IMR-90 (cell line): ENCODE measurements at regions not wholly inside any gene's neighbourhood (a gene's known extent, or its start where the extent isn't known, plus 50 kb on each side); places are given as distances from the start of the nearest gene placed in this dataset.

Source experiments
- ATAC-seq: fragments of 200-7000 bp; cut with Tn5 transposase; 2 replicates; pipeline ENCODE4 v1.9.1; 2020; ENCODE audit warnings: low read depth, mild to moderate bottlenecking, moderate library complexity
- BruUV-seq: library from RNA; stranded (reverse); fragments of 400-500 nt; replicated peaks from 2 replicates; lab custom pipeline; 2021; lab: Mats Ljungman, UMichigan
- CTCF ChIA-PET: fragments of 300-600 bp; formaldehyde crosslinking; extraction: SDS; loops from one replicate; lab custom pipeline; 2021; ENCODE audit warnings: antibody characterized with exemption; lab: Yijun Ruan, JAX
- POLR2A ChIA-PET: fragments of 300-600 bp; sonication (Branson Sonifier 250); formaldehyde crosslinking; loops from one replicate; lab custom pipeline; 2022; ENCODE audit warnings: antibody characterized with exemption; ENCODE audit not compliant: unreplicated experiment; lab: Charles Lee
- DNase-seq: peaks from one replicate; pipeline ENCODE4 v3.0.0; 2013
- H2AFZ ChIP-seq: replicated peaks from 2 replicates; pipeline ENCODE3; 2013; ENCODE audit warnings: low read length, mild to moderate bottlenecking; ENCODE audit not compliant: poor library complexity
- H2AK5ac ChIP-seq: 2 replicates; pipeline ENCODE4 v1.6.1; 2013; ENCODE audit warnings: low read depth, low read length, inconsistent platforms
- H2AK9ac ChIP-seq: replicated peaks from 2 replicates; pipeline ENCODE3; 2013; ENCODE audit warnings: mild to moderate bottlenecking, low read depth, low read length, moderate library complexity; ENCODE audit not compliant: poor library complexity
- H2BK120ac ChIP-seq: 2 replicates; pipeline ENCODE4 v1.6.1; 2013; ENCODE audit warnings: low read depth, low read length, inconsistent platforms
- H2BK15ac ChIP-seq: 3 replicates; pipeline ENCODE4 v1.6.1; 2013; ENCODE audit warnings: low read depth, low read length, inconsistent platforms
- H2BK20ac ChIP-seq: 2 replicates; pipeline ENCODE4 v1.6.1; 2013; ENCODE audit warnings: low read depth, mild to moderate bottlenecking, inconsistent platforms, low read length, moderate library complexity
- H2BK5ac ChIP-seq: 2 replicates; pipeline ENCODE4 v1.6.1; 2013; ENCODE audit warnings: mild to moderate bottlenecking, low read depth, low read length, inconsistent platforms; ENCODE audit not compliant: poor library complexity, severe bottlenecking
- H3K14ac ChIP-seq: replicated peaks from 2 replicates; pipeline ENCODE4 v1.6.1; 2013; ENCODE audit warnings: low read depth, low read length, inconsistent platforms
- H3K18ac ChIP-seq: 2 replicates; pipeline ENCODE4 v1.6.1; 2013; ENCODE audit warnings: low read depth, low read length, control low read depth
- H3K23ac ChIP-seq: 2 replicates; pipeline ENCODE4 v1.6.1; 2013; ENCODE audit warnings: low read depth, low read length, inconsistent platforms
- H3K27ac ChIP-seq: 2 replicates; pipeline ENCODE4 v1.5.1; 2013; ENCODE audit warnings: mild to moderate bottlenecking, control low read depth, low read length; ENCODE audit not compliant: insufficient read depth
- H3K27me3 ChIP-seq: 2 replicates; pipeline ENCODE4 v1.6.1; 2013; ENCODE audit warnings: low read length; ENCODE audit not compliant: control insufficient read depth, insufficient read depth
- H3K36me3 ChIP-seq: 2 replicates; pipeline ENCODE4 v1.6.1; 2013; ENCODE audit warnings: low read length, mixed read lengths; ENCODE audit not compliant: control insufficient read depth, insufficient read depth
- H3K4ac ChIP-seq: 2 replicates; pipeline ENCODE4 v1.6.1; 2013; ENCODE audit warnings: low read depth, low read length, inconsistent platforms
- H3K4me1 ChIP-seq: 2 replicates; pipeline ENCODE4 v1.6.1; 2013; ENCODE audit warnings: low read length, mixed read lengths; ENCODE audit not compliant: control insufficient read depth, insufficient read depth
- H3K4me2 ChIP-seq: 2 replicates; pipeline ENCODE4 v1.6.1; 2013; ENCODE audit warnings: low read depth, mild to moderate bottlenecking, control low read depth, low read length, moderate library complexity
- H3K4me3 ChIP-seq: 2 replicates; pipeline ENCODE4 v1.5.1; 2013; ENCODE audit warnings: low read depth, mild to moderate bottlenecking, control low read depth, low read length, moderate library complexity; ENCODE audit not compliant: insufficient read depth
- H3K56ac ChIP-seq: 2 replicates; pipeline ENCODE4 v1.6.1; 2013; ENCODE audit warnings: low read length, inconsistent platforms; ENCODE audit not compliant: insufficient read depth; ENCODE audit errors: extremely low read depth
- H3K79me1 ChIP-seq, 2 experiments: 2 replicates each; pipeline ENCODE4 v1.6.1; 2013; ENCODE audit warnings: low read length in 2 of 2, inconsistent platforms in 1 of 2, low read depth in 1 of 2
- H3K9ac ChIP-seq: 2 replicates; pipeline ENCODE4 v1.6.1; 2013; ENCODE audit warnings: low read depth, low read length, control low read depth
- H3K9me1 ChIP-seq: 2 replicates; pipeline ENCODE4 v1.6.1; 2013; ENCODE audit warnings: low read length, inconsistent platforms; ENCODE audit not compliant: insufficient read depth
- H3K9me3 ChIP-seq: 2 replicates; pipeline ENCODE4 v1.6.1; 2013; ENCODE audit warnings: low read length; ENCODE audit not compliant: control insufficient read depth, insufficient read depth
- H4K20me1 ChIP-seq: 2 replicates; pipeline ENCODE4 v1.6.1; 2013; ENCODE audit warnings: low read length, inconsistent platforms; ENCODE audit not compliant: insufficient read depth
- H4K5ac ChIP-seq: 2 replicates; pipeline ENCODE4 v1.6.1; 2013; ENCODE audit warnings: mild to moderate bottlenecking, low read depth, low read length, control low read depth
- H4K8ac ChIP-seq, 2 experiments: 2 replicates each; pipeline ENCODE4 v1.6.1; 2013; ENCODE audit warnings: low read depth in 2 of 2, low read length in 2 of 2, control low read depth in 1 of 2, inconsistent platforms in 1 of 2
- H4K91ac ChIP-seq: 2 replicates; pipeline ENCODE4 v1.6.1; 2013; ENCODE audit warnings: low read depth, low read length, inconsistent platforms; ENCODE audit not compliant: insufficient read depth
- BHLHE40 ChIP-seq: fragments of 150-350 bp; IDR thresholded peaks from 2 replicates; pipeline ENCODE4 v1.6.1; 2016; ENCODE audit warnings: mild to moderate bottlenecking, low read depth, low read length
- CEBPB ChIP-seq: IDR thresholded peaks from 2 replicates; pipeline ENCODE4 v1.6.1; 2012; ENCODE audit warnings: low read depth, low read length, improper control_type of control experiment
- MAFK ChIP-seq: IDR thresholded peaks from 2 replicates; pipeline ENCODE4 v1.6.1; 2012; ENCODE audit warnings: low read depth, low read length, improper control_type of control experiment
- MAZ ChIP-seq: IDR thresholded peaks from 2 replicates; pipeline ENCODE4 v1.6.1; 2012; ENCODE audit warnings: low read depth, mild to moderate bottlenecking, low read length, improper control_type of control experiment, moderate library complexity, borderline replicate concordance
- MXI1 ChIP-seq: IDR thresholded peaks from 2 replicates; pipeline ENCODE4 v1.6.1; 2012; ENCODE audit warnings: low read depth, mild to moderate bottlenecking, low read length, moderate library complexity, borderline replicate concordance
- POLR2A ChIP-seq: IDR thresholded peaks from 2 replicates; pipeline ENCODE4 v1.6.1; 2012; ENCODE audit warnings: mild to moderate bottlenecking, low read depth, low read length
- RFX5 ChIP-seq: IDR thresholded peaks from 2 replicates; pipeline ENCODE4 v1.8.0; 2012; ENCODE audit warnings: low read depth, mild to moderate bottlenecking, low read length, moderate library complexity
- WGBS, 2 experiments: methylation state at CpG; one replicate each; pipeline versions ENCODE4 v1.1.5 to v1.1.7; 2013; ENCODE audit warnings: missing lambda C conversion rate in 2 of 2; ENCODE audit not compliant: insufficient read length in 1 of 2; ENCODE audit errors: extremely low coverage in 2 of 2; 5-methylcytosine and 5-hydroxymethylcytosine counted together
- dilution Hi-C: fragments of 300-500 bp; cut with HindIII; formaldehyde crosslinking; loops from one replicate; pipeline ENCODE4 v1.14.3; 2018; ENCODE audit warnings: low sequenced_read_pairs; ENCODE audit not compliant: unreplicated experiment
- in situ Hi-C: fragments of 300-500 bp; cut with MboI; formaldehyde crosslinking; loops from 3 replicates; pipeline ENCODE4 v1.14.3; 2019; ENCODE audit warnings: low sequenced_read_pairs, inconsistent platforms, mixed read lengths
- intact Hi-C: fragments of 100-400 bp; cut with micrococcal nuclease; formaldehyde crosslinking; loops from 2 replicates; pipeline ENCODE4 v1.10.0; 2022
- TF ChIP-seq, protein P1 (sequence below): conservative IDR thresholded peaks from 2 replicates; pipeline ENCODE4 v1.5.1; 2012; ENCODE audit warnings: mild to moderate bottlenecking, low read depth, low read length, improper control_type of control experiment
- TF ChIP-seq, protein P2 (sequence below): fragments of 150-350 bp; IDR thresholded peaks from 2 replicates; pipeline ENCODE4 v1.6.1; 2016; ENCODE audit warnings: low read depth, mild to moderate bottlenecking, low read length, moderate library complexity, borderline replicate concordance
- TF ChIP-seq, protein P3 (sequence below): fragments of 150-350 bp; IDR thresholded peaks from 2 replicates; pipeline ENCODE4 v1.6.1; 2017; ENCODE audit warnings: mild to moderate bottlenecking, antibody characterized with exemption, low read length, low read depth

DNA sequence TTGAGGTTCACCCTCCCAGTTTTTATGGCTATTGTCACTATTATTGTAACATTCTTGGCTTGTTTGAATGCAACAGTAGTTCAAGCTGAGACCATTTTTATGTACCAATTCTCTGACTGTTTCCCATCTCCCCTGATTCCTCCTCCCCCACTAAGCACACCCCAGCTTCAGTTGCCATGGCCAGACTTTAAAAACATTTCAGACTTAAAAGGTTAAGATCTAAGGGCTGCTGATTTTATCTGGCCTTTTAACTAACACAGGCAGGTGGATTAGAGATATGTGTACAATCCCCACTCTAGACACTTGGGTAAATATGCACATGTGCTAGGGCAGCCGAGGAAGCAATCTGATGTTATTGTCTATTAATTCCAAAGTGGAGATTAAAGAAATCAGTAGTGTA is 386.3 kb upstream of the NR2F2 start:
- H4K8ac ChIP-seq = no peak overlapping the region
- POLR2A ChIA-PET = no interaction called here
- no peak overlapping the region for H4K91ac ChIP-seq
- no peak overlapping the region for H3K4me3 ChIP-seq
- WGBS, 2 experiments = no CpG with 5 or more reads among the region's 1 CpG
- H3K36me3 ChIP-seq = no peaks in the 10 kb centered on the region
- no peak overlapping the region for H2BK15ac ChIP-seq
- no peak overlapping the region for H3K18ac ChIP-seq
- TF ChIP-seq MXI1 = no peak
- TF ChIP-seq, protein P1, sequence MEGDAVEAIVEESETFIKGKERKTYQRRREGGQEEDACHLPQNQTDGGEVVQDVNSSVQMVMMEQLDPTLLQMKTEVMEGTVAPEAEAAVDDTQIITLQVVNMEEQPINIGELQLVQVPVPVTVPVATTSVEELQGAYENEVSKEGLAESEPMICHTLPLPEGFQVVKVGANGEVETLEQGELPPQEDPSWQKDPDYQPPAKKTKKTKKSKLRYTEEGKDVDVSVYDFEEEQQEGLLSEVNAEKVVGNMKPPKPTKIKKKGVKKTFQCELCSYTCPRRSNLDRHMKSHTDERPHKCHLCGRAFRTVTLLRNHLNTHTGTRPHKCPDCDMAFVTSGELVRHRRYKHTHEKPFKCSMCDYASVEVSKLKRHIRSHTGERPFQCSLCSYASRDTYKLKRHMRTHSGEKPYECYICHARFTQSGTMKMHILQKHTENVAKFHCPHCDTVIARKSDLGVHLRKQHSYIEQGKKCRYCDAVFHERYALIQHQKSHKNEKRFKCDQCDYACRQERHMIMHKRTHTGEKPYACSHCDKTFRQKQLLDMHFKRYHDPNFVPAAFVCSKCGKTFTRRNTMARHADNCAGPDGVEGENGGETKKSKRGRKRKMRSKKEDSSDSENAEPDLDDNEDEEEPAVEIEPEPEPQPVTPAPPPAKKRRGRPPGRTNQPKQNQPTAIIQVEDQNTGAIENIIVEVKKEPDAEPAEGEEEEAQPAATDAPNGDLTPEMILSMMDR = no peak
- TF ChIP-seq MAZ = no peak
- TF ChIP-seq CEBPB = no peak
- TF ChIP-seq RFX5 = no peak
- TF ChIP-seq, protein P2, sequence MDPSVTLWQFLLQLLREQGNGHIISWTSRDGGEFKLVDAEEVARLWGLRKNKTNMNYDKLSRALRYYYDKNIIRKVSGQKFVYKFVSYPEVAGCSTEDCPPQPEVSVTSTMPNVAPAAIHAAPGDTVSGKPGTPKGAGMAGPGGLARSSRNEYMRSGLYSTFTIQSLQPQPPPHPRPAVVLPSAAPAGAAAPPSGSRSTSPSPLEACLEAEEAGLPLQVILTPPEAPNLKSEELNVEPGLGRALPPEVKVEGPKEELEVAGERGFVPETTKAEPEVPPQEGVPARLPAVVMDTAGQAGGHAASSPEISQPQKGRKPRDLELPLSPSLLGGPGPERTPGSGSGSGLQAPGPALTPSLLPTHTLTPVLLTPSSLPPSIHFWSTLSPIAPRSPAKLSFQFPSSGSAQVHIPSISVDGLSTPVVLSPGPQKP = no peak
- no peak for TF ChIP-seq POLR2A
- TF ChIP-seq, protein P3, sequence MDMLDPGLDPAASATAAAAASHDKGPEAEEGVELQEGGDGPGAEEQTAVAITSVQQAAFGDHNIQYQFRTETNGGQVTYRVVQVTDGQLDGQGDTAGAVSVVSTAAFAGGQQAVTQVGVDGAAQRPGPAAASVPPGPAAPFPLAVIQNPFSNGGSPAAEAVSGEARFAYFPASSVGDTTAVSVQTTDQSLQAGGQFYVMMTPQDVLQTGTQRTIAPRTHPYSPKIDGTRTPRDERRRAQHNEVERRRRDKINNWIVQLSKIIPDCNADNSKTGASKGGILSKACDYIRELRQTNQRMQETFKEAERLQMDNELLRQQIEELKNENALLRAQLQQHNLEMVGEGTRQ = no peak
- TF ChIP-seq MAFK = no peak
- no peak for TF ChIP-seq BHLHE40
- CTCF ChIA-PET = no interaction called here
- no TSS peak for BruUV-seq
- H3K9me1 ChIP-seq = no peaks in the 10 kb centered on the region
- no peak overlapping the region for H2AK5ac ChIP-seq
- in situ Hi-C loops = no loop called here
- no peaks in the 10 kb centered on the region for H3K27me3 ChIP-seq
- H2BK120ac ChIP-seq = no peak overlapping the region
- 0 out of 2 replicates have a peak, but pooled peaks cover 2% of the 10 kb centered on the region for H3K9me3 ChIP-seq
- H3K4me1 ChIP-seq = no peaks in the 10 kb centered on the region
- H3K79me1 ChIP-seq = no peaks in the 10 kb centered on the region
- H4K20me1 ChIP-seq = no peaks in the 10 kb centered on the region
- ATAC-seq (no peak), DNase-seq (no peak)
- no peak overlapping the region for H2BK20ac ChIP-seq
- no peak overlapping the region for H3K56ac ChIP-seq
- no peak overlapping the region for H3K4me2 ChIP-seq
- no peak overlapping the region for H3K14ac ChIP-seq
- intact Hi-C loops = no loop called here
- H3K23ac ChIP-seq = no peak overlapping the region
- H2AFZ ChIP-seq = no peak overlapping the region
- no peak overlapping the region for H2AK9ac ChIP-seq
- H3K4ac ChIP-seq = no peak overlapping the region
- H4K5ac ChIP-seq = no peak overlapping the region
- H3K27ac ChIP-seq = no peak overlapping the region
- H3K9ac ChIP-seq = no peak overlapping the region
- H2BK5ac ChIP-seq = no peak overlapping the region
- dilution Hi-C loops = no loop called here
